Mammary epithelial cell (primary cell): ENCODE measurements at regions not wholly inside any gene's neighbourhood (a gene's known extent, or its start where the extent isn't known, plus 50 kb on each side); places are given as distances from the start of the nearest gene placed in this dataset.

Source experiments
- CTCF ChIP-seq, 2 donors: IDR thresholded peaks in 1 of 2; conservative IDR thresholded peaks in 1 of 2; 2 replicates each; pipeline ENCODE4 v1.5.1; 2011 to 2012; ENCODE audit warnings: inconsistent platforms in 2 of 2, low read length in 2 of 2, mild to moderate bottlenecking in 2 of 2, control low read depth in 1 of 2, low read depth in 1 of 2; ENCODE audit not compliant: insufficient read depth in 1 of 2; ENCODE audit errors: extremely low read depth in 1 of 2
- EZH2 ChIP-seq: IDR thresholded peaks from 2 replicates; pipeline ENCODE4 v1.6.1; 2012; ENCODE audit warnings: low read length, inconsistent platforms, borderline replicate concordance

- TF ChIP-seq CTCF (conservative IDR thresholded peaks at IDR 0.05 in 1 of 2, IDR thresholded peaks at IDR 0.05 in 1 of 2; ENCODE audit: extremely low read depth in 1 of 2, insufficient read depth in 1 of 2, low read depth in 1 of 2, low read length in 2 of 2) (no peak), EZH2 (no peak)
Observed at GRCh38 chr13:26457212-26457611, 100.3 kb upstream of the WASF3 start.
